HepG2 (cell line): ENCODE measurements at regions not wholly inside any gene's neighbourhood (a gene's known extent, or its start where the extent isn't known, plus 50 kb on each side); places are given as distances from the start of the nearest gene placed in this dataset.

Experiments used
- ATAC-seq: fragments of 200-7000 bp; cut with Tn5 transposase; 3 replicates; pipeline ENCODE4 v1.9.1; 2020; ENCODE audit warnings: mild to moderate bottlenecking, moderate library complexity
- BruUV-seq: library from RNA; stranded (reverse); fragments of 400-500 nt; replicated peaks from 2 replicates; lab custom pipeline; 2021; lab: Mats Ljungman, UMichigan
- CTCF ChIA-PET: fragments of 300-600 bp; formaldehyde crosslinking; extraction: SDS; loops from one replicate; lab custom pipeline; 2021; ENCODE audit warnings: low total read pairs, inconsistent platforms, low intra/inter-chr PET ratio; lab: Yijun Ruan, JAX
- POLR2A ChIA-PET: fragments of 350-600 bp; sonication (Branson Sonifier 250); formaldehyde crosslinking; loops from one replicate; lab custom pipeline; 2020; ENCODE audit warnings: antibody characterized with exemption, inconsistent platforms; lab: Yijun Ruan, JAX
- DNase-seq: peaks from one replicate; pipeline ENCODE4 v3.0.0-alpha.2; 2015; ENCODE audit warnings: low spot score
- FAIRE-seq: peaks from 3 replicates; lab custom pipeline; 2011; peaks lifted over from hg19 to GRCh38; lab: Jason Lieb, UNC
- H2AFZ ChIP-seq: one replicate; pipeline ENCODE4 v1.6.1; 2011; ENCODE audit warnings: low read length, inconsistent platforms
- H3K27ac ChIP-seq: fragments of 300-600 bp; 3 replicates; pipeline ENCODE4 v1.8.0; 2011; ENCODE audit warnings: mixed run types, mild to moderate bottlenecking, mixed read lengths, low read length, inconsistent platforms; ENCODE audit not compliant: insufficient read depth; ENCODE audit errors: extremely low read length
- H3K27me3 ChIP-seq, 2 experiments: fragments of 200-600 bp in 1 of 2; 2 replicates in 1 of 2; 3 replicates in 1 of 2; pipeline versions ENCODE4 v1.6.0 to v1.8.0; 2011; ENCODE audit warnings: low read length in 2 of 2, mild to moderate bottlenecking in 2 of 2, moderate library complexity in 2 of 2, inconsistent platforms in 1 of 2; ENCODE audit not compliant: insufficient read depth in 2 of 2, control insufficient read depth in 1 of 2
- H3K36me3 ChIP-seq, 2 experiments: fragments of 200-600 bp in 1 of 2; replicated peaks in 1 of 2; 2 replicates in 1 of 2; 3 replicates in 1 of 2; pipeline versions ENCODE4 v1.5.1 to v1.8.0; 2011; ENCODE audit warnings: low read length in 2 of 2, inconsistent platforms in 1 of 2; ENCODE audit not compliant: insufficient read depth in 2 of 2, control insufficient read depth in 1 of 2
- H3K4me1 ChIP-seq: 2 replicates; pipeline ENCODE4 v1.5.1; 2012; ENCODE audit warnings: low read length, inconsistent platforms; ENCODE audit not compliant: insufficient read depth
- H3K4me2 ChIP-seq: 2 replicates; pipeline ENCODE4 v1.6.0; 2011; ENCODE audit warnings: low read depth, low read length, inconsistent platforms
- H3K4me3 ChIP-seq, 3 experiments: fragments of 200-600 bp in 1 of 3; sonication (generic), shearing (Covaris generic) in 1 of 3; replicated peaks in 1 of 3; 2 replicates each; pipeline ENCODE4 v1.5.1; 2011 to 2016; ENCODE audit warnings: low read length in 3 of 3, inconsistent platforms in 2 of 3, low read depth in 2 of 3, mild to moderate bottlenecking in 2 of 3, control low read depth in 1 of 3, mixed read lengths in 1 of 3; ENCODE audit not compliant: insufficient read depth in 1 of 3
- H3K79me2 ChIP-seq: one replicate; pipeline ENCODE4 v1.6.1; 2011; ENCODE audit warnings: low read length, inconsistent platforms; ENCODE audit not compliant: insufficient read depth
- H3K9ac ChIP-seq: 2 replicates; pipeline ENCODE4 v1.6.0; 2011; ENCODE audit warnings: mild to moderate bottlenecking, low read depth, low read length, inconsistent platforms; ENCODE audit not compliant: insufficient read depth
- H3K9me3 ChIP-seq: 2 replicates; pipeline ENCODE4 v1.5.1; 2012; ENCODE audit warnings: mild to moderate bottlenecking, low read length
- H4K20me1 ChIP-seq: 2 replicates; pipeline ENCODE4 v1.6.0; 2011; ENCODE audit warnings: inconsistent platforms, mild to moderate bottlenecking, low read length, moderate library complexity; ENCODE audit not compliant: insufficient read depth
- HNRNPUL1 ChIP-seq: fragments of 200-400 bp; formaldehyde crosslinking; IDR thresholded peaks from 2 replicates; pipeline ENCODE4 v1.6.1; 2017; ENCODE audit warnings: low read depth, mild to moderate bottlenecking, low read length, moderate library complexity
- MBNL3 ChIP-seq: fragments of 250-450 bp; sonication (Bioruptor Pico); conservative IDR thresholded peaks from 2 replicates; pipeline ENCODE4 v1.8.0; 2022; ENCODE audit warnings: mild to moderate bottlenecking, inconsistent platforms
- WGBS: methylation state at CpG from one replicate; pipeline ENCODE4 v1.1.6; 2017; ENCODE audit warnings: low lambda C conversion rate; 5-methylcytosine and 5-hydroxymethylcytosine counted together
- in situ Hi-C: cut with HindIII; loops from 2 replicates; pipeline ENCODE4 v1.10.0; 2017; ENCODE audit warnings: low pct_unique_long_range_greater_than_20kb; ENCODE audit not compliant: extremely low pct_ligation_motif_present
- intact Hi-C: fragments of 100-400 bp; cut with micrococcal nuclease; formaldehyde crosslinking; loops from one replicate; pipeline ENCODE4 v1.10.0; 2022; ENCODE audit not compliant: unreplicated experiment
- TF ChIP-seq, protein P1 (sequence below): sonication (generic); formaldehyde crosslinking; conservative IDR thresholded peaks from 2 replicates; pipeline ENCODE4 v1.4.0; 2020; ENCODE audit warnings: mild to moderate bottlenecking, missing genetic modification reagents, moderate library complexity
- TF ChIP-seq, protein P2 (sequence below): sonication (generic); formaldehyde crosslinking; IDR thresholded peaks from 2 replicates; pipeline ENCODE4 v1.8.0; 2022; ENCODE audit warnings: missing genetic modification reagents, mild to moderate bottlenecking, inconsistent platforms, borderline replicate concordance

DNA sequence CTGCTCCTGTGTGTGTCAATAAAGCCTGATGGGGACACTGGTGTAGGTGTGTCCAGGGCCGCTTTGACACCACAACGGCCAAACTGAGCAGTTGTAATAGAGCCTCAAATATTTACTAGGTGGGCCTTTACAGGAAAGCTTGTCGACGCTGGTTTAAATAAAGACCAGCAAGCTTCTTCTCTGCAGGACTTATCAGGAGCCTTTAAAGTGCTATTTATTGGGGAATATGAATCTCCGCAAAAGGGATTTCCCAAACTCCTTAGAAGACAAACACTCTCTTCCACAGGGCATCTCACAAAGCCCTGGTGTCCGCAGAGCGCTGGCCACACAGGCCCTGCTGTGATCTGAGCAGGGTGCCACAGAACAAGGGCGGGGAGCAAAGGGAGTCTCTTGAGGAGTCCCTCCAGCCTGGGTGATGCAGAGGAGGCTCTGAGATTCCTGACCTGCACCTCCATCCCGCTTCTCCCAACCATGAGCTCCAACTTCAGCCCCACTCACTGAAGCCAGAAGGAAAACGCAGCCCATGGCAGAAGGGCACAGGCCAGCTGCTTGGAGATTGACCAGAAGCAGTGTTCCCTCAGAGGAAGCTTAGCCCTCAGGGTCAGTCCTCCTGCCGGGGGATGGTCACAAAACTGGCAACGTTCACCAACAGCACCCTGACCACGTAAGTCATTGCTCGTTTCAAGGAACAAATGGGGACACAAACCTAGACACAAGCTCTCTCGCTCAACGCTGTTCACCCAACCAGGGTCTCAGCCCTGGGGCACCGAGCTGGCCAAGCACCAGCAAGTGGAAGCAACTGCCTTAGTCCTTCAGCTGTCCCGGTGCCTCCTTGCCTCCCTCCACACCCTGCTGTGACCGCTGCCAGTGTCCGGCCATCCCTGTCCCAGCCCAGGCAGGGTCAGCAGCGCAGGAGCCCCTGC lies 129.5 kb downstream of the OAT start (continued):
- TF ChIP-seq, protein P1, sequence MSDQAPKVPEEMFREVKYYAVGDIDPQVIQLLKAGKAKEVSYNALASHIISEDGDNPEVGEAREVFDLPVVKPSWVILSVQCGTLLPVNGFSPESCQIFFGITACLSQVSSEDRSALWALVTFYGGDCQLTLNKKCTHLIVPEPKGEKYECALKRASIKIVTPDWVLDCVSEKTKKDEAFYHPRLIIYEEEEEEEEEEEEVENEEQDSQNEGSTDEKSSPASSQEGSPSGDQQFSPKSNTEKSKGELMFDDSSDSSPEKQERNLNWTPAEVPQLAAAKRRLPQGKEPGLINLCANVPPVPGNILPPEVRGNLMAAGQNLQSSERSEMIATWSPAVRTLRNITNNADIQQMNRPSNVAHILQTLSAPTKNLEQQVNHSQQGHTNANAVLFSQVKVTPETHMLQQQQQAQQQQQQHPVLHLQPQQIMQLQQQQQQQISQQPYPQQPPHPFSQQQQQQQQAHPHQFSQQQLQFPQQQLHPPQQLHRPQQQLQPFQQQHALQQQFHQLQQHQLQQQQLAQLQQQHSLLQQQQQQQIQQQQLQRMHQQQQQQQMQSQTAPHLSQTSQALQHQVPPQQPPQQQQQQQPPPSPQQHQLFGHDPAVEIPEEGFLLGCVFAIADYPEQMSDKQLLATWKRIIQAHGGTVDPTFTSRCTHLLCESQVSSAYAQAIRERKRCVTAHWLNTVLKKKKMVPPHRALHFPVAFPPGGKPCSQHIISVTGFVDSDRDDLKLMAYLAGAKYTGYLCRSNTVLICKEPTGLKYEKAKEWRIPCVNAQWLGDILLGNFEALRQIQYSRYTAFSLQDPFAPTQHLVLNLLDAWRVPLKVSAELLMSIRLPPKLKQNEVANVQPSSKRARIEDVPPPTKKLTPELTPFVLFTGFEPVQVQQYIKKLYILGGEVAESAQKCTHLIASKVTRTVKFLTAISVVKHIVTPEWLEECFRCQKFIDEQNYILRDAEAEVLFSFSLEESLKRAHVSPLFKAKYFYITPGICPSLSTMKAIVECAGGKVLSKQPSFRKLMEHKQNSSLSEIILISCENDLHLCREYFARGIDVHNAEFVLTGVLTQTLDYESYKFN (CRISPR knock-in tag), result no peak
- TF ChIP-seq HNRNPUL1, result no peak
- TF ChIP-seq, protein P2, sequence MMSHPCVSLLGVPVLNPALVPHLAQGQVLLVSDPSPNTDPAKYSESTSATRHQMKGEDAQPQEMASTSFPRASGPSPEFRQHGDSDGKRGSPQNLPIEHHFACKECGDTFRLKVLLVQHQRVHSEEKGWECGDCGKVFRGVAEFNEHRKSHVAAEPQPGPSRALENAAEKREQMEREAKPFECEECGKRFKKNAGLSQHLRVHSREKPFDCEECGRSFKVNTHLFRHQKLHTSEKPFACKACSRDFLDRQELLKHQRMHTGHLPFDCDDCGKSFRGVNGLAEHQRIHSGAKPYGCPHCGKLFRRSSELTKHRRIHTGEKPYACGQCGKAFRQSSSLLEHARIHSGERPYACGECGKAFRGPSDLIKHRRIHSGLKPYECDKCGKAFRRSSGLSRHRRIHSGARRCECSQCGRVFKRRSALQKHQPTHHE (CRISPR knock-in tag), result no peak

DNA sequence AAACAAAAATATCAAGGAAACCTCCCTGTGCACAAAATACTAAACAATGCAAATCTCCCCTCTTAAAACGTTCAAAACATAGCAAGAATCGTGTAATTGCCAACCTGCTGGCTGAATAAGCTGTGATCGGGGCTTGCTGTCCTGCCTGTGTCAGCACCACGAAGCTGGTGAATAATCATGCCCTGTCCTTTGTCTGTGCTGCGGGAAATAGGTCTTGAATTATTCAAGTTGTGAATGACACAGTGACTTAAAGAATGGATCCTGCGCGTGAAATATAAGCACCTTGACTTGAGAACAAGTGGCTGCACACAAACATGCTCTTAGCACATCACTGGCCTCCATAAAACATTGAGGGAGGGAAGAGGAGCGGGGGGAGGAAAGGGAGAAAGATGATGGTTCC lies 130.2 kb downstream of the OAT start:
- no peaks in the 10 kb centered on the region for H3K4me1 ChIP-seq
- H3K27me3 ChIP-seq, result peaks cover 0 to 20% of the 10 kb centered on the region in 2 experiments; a peak in 3 of 5 replicates
- H3K9ac ChIP-seq, result no peak overlapping the region
- ChIA-PET POLR2A (no interaction called here), CTCF (no interaction called here)
- H2AFZ ChIP-seq, result no peak overlapping the region
- in situ Hi-C loops, result no loop called here
- H4K20me1 ChIP-seq, result no peaks in the 10 kb centered on the region
- WGBS, result 31% methylated on average over 8 of the region's 8 CpGs
- no peak overlapping the region for H3K27ac ChIP-seq
- H3K36me3 ChIP-seq, result no peaks in the 10 kb centered on the region
- no peak for FAIRE-seq
- no peak overlapping the region for H3K4me2 ChIP-seq
- no peaks in the 10 kb centered on the region for H3K9me3 ChIP-seq
- DNase-seq, result no peak
- TF ChIP-seq MBNL3 (CRISPR knock-in tag), result no peak
- TF ChIP-seq, all 625 proteins: peak for 0
- Histone ChIP-seq H3K4me3 (no peak overlapping the region), H3K79me2 (no peaks in the 10 kb centered on the region)
- ATAC-seq, result no peak
- BruUV-seq, result no TSS peak
- intact Hi-C loops, result no loop called here
